ENCODE measurements at regions not wholly inside any gene's neighbourhood (a gene's known extent, or its start where the extent isn't known, plus 50 kb on each side); places are given as distances from the start of the nearest gene placed in this dataset.
A peak's percentile ranks its signal among the peaks of the same experiment; 100 is the strongest.
"Not testable (repeated sequence)": the region's sequence is repeated elsewhere in the genome, so short reads cannot be mapped to it uniquely, and the experiment has no call there.

DNA sequence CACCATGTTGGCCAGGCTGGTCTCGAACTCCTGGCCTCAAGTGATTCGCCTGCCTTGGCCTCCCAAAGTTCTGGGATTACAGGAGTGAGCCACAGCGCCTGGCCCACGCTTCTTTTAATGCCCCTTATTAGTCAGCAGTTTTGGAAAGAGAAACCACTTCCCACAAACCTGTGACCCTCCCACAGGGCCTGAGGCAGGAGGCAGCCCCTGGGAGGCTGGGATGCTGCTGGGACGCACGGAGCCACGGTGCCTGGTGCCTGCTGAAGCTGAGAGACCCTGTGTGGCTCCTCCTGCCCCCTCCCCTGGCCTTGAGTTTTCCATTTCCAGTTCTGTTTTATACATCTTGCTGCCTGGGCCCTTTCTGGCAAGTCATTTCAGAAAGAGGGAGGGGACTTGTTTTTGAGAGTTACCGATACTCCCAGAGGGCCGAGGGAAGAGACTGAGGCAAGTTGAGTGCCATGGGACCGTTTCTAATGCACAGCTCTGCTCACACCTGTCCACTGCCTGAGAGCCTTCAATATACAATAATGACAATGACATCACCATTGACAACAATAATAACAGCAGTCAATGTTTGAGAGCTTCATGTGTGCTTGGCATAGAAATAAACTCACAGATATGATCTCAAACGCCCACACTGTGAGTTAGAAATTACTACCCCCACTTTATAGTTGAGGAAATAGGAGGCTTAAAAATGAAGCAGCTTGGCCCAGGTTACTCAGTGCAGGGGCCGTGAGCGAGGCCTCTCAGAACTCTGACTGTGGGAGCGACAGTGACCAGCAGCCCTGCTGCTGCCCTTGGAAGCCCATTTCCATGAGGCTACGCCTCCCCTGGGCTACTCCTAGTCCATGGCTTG lies 78.1 kb upstream of the YWHAQ start:
- DNase-seq, result no peak

DNA sequence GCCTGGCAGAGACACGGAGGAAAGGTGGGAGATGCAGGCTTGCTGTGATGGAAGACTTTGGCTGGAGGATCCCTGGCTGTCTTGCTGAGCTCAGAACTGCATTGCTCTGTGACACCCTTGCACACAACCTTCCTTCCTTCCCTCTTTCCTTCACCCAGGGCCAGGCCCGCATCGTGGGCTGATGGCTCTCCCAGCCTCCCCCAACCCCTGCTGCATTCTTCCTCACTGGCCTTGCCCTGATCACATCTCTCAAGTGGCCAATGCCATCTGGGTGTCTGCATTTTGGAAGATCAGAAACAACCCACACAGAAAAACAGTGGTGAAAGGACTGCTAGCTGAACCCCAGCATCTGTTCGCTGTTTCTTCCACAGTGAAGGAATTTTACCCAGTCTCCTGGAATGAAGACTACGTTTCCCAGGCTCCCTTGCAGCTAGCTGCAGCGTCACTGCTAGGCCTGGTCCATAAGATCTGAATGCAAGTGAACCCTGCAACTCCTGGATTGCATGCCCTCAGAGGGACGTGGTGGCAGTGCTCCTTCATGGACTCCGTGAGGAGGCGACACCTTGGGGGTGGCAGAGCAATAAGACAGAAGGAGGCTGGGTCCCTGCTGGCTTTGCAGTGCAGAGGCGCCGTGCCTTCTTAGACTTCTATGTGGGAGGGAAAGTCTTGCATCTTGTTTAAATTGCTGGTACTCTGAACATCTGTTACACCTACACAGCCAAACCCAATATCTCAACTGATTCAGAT lies 78.9 kb upstream of the YWHAQ start:
- no peak for DNase-seq

DNA sequence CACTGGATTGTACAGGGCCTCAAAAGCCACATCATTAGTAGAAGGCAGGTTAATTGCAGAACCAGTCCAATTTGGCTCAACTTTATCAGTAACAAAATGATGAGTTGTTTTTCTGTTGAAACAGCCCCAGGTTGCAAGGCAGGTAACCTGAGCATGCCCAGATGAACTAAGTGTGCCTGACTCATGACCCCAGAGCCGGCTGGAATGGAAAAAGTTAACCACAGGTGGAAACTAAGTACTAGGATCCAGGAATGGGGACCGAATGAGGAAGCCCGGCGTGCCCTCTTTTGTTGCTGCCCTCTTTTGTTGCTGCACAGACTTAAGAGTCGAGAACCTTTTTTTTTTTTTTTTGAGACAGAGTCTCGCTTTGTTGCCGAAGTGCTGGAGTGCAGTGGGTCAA lies 79.5 kb upstream of the YWHAQ start:
- no peak for DNase-seq

DNA sequence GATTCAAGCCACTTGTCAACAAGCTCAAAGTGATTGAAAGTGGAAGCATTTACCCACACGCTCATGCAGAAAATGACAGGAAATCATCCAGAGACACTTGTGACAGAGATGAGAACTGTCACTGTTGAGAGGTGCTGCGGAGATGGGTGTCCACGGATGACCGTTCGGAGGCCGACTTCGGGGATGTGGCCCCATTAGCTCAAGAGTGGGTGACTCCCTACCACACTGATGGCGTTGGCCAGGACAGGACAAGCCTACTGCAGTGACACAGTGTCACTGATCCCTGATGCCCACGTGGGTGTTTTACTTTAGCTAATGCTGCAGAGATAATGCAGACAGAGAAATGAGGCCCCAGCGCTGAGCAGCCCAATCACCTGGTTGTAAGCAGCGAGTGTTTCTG lies 81.5 kb upstream of the YWHAQ start:
- peak; percentile 32 for DNase-seq

DNA sequence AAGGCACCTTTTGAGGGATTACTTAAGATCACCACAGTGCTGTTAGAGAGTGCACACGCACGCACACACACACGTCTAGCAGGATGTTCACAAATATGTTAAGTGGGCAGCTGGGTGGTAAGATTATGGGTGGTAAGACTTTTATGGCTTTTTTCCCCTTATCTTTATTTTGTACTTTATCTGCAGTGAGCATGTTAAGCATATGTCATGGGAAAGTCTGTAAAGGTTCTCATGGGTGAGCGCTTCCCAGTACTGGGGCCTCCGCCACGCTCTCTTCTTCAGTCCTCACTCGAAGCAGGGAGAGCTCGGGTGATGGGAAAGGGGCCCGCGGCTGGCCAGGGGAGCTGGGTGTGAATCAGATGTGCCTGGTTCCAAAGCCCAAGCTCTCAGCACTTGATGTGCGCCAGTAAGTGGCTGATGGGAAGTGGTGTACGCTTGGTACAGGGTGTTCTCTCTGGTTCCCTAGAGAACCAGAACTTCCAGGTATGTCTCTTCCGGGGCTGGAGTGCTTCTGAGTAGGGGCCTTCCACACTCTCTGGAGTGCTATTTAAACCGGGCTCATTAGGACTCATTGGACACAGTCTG lies 83.9 kb upstream of the YWHAQ start:
- no peak for DNase-seq

DNA sequence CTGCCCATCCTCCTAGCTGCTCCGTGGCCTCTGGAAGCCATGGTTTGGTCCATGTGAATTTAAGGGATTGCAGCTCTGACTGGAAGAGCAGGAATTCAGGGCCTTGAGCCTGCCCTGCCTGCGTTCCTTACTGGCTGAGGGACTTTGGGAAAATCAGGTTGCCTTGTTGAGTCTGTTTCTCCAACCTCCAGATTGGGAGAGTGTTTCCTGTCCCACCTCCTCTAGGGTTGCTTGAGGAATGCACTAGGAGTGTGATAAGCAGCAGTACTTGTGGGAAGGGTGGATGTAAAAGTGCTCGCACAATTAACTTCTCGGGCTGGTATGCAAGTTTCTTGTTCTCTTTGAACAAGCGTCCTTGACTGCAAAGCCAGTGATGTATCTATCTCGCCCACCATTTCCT lies 84.4 kb upstream of the YWHAQ start:
- no peak for DNase-seq

DNA sequence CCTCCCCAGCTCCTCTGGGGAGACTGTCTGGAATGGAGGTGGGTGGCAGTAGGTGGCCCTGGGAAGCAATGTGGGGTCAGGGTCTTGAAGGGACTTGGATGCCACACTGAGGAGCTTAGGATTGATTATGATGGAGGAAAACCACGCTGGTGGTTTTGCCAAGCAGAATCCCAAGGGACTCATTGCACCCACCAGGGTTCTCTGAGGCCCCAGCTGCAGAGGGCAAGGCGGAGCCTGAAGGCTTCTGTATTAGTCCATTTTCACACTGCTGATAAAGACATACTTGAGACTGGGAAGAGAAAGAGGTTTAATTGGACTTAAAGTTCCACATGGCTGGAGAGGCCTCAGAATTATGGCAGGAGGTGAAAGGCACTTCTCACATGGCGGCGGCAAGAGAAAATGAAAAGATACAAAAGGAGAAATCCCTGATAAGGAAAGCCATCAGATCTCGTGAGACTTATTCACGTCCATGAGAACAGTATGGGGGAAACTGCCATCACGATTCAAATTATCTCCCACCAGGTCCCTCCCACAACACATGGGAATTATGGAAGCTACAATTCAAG lies 87.2 kb upstream of the YWHAQ start:
- no peak for DNase-seq

DNA sequence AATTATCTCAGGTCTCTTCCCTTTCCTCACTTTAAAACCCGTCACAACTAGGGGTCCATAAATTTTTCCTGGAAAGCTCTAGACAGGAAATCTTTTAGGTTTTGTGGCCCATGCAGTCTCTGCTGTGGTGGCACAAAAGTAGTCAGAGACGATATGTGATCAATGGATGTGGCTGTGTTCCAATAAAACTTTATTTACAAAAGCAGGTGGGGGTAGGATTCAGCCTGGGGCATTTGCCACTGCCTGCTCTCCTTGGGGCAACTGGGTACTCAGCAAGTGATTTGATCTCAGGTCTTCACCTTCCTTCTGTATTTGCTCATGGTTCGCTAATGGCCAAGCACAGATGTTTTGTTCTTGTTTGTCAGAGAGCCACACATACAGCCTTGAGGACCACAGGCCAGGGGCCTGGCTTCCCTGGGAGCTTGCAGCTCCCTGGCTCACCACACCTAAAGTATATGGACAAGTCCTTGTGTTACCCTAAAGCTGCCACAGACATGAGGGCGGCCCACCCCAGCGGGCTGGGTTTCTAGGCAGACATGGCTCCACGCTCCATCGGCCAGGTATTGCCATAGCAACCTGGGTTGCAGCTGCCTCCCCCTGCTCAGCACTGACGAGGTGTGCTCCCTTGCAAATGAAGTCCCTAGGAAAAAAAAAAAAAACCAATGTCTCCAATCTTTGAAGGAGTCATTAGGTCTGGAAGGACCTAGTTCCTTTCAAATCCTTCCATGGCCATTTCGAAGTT lies 89.7 kb upstream of the YWHAQ start:
- DNase-seq, result no peak

DNA sequence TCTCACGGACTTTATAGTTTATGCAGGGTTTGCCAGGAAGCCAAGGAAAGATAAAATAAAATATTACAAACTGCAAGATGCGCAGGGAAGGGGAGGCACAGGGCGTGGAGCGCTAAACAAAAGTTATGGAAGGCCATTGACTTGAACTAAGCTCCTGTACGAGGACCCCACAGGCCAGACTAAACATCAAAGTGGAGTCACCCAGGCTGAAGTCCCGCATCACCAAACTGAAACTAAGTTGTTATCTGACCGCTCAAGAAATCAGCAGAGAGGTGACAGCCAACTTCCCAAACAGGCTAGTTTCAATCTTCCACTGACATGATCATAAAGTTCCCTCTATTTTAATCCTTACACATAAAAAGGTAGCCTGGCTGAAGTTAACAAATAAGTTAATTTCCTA lies 90.5 kb upstream of the YWHAQ start:
- no peak for DNase-seq

DNA sequence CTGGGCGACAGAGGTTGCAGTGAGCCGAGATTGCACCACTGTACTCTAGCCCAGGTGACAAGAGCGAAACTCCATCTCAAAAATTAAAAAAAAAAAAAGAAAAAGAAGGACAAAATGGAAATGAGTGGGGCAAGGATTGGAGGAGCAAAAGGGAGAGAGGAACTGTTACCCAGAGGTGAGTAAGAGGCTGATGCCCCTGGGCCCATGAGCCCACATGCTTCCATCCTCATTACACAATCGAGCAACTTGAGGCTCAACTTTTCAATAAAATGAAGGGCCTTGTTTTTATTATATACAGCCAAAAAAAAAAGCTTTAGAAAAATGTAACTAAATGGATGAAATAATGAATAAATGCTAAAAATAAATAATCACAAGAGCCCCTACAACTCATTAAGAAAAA lies 91.7 kb upstream of the YWHAQ start:
- DNase-seq, result no peak

DNA sequence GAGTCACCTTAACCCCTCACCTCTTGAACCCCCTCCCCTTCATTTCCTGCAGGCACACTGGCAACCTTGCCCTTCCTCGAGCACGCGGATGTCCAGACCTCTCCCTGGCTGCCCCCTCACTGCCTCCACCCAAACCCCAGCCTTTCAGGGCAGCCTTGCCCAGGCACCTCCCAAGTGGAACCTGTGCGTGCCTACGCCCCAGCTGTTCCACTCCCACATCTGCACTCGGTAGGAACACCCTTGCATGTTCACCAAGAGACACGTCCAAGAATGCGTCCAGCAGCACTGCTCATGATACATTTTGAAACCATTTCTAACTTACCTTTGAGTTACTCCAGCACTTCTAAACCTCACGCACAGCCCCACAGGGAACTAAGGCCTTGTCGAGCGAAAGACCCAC lies 93.8 kb upstream of the YWHAQ start:
- no peak for DNase-seq

DNA sequence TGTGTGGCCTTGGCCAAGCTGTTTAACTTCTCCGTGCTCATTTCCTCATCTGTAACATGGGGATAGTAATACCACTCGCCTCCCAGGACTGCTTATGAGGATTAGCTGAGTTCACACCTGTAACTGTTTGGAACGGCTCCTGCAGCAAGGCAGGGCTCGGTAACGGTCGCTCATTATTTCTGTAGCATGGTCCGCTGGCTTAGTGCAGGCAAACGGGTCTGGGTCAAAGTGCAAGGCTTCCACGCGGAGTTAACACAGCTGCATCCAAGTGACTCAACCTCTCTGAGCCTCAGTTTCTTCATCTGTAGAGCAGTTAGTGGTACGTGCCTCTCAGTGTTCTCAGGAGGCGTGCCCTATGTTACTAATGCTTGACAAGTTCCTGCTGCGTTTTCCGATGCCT lies 94.3 kb upstream of the YWHAQ start:
- DNase-seq, result no peak

DNA sequence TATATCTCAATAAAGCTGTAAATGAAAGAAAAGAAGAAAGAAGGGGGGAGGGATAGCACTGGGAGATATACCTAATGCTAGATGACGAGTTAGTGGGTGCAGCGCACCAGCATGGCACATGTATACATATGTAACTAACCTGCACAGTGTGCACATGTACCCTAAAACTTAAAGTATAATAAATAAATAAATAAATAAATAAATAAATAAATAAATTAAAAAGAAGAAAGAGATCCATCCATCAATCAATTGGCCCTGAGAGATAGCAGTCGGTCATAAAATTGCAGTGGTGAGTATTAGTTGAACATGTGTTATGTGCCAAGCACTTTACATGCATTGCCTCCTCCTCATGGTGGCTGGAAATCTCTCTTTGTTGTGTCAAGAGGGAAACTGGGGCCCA lies 95.2 kb upstream of the YWHAQ start:
- not testable (repeated sequence) for DNase-seq

DNA sequence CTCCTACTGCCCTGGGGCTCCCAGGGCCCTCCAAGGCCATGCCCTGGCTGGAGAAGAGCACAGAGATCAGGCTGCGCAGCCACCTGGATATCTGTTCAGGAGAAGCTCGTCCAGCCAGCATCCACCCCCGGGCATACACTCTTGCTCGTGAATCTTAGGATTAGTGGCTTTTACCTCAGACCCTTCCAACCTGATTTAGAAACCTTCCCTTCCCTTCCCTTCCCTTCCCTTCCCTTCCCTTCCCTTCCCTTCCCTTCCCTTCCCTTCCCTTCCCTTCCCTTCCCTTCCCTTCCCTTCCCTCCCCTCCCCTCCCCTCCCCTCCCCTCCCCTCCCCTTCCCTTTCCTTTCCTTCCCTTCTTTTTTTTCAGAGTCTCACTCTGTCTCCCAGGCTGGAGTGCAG lies 99.7 kb upstream of the YWHAQ start:
- DNase-seq, result not testable (repeated sequence)

DNA sequence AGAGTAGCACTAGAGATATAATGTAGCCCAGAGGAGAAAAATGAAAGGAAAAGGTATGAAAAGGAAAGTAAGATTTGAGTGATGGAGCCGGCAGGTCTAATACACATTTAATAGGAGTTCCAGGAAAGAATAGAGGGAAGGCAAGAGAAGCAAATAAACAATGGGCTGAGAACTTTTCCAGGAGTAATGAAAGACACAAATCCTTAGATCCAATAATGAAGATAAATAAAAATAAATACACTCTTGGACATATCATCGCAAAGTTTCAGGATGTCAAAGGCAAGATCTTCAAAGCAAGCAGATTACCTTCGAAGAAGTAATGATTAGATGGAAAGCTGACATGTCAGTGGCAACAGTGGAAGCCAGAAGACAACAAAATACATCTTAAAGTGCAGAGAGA lies 102.0 kb upstream of the YWHAQ start:
- DNase-seq, result no peak

DNA sequence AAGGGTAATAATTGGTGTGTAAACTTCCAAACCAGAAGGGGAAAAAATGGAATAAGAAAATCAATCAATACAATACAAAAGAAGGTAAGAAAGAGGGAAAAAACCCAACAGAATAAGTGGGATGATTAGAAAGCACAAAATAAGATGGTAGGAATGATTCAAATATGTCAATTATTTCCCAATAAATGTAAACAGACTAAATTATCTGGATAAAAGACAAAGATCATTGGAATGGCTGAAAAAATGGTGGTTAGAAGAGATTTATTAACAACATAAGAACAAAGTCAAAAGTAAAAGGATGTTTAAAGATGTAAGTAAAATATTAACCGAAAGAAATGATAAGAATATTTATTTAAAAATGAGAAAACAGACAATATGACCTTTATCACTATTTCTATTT lies 103.5 kb upstream of the YWHAQ start:
- no peak for DNase-seq

DNA sequence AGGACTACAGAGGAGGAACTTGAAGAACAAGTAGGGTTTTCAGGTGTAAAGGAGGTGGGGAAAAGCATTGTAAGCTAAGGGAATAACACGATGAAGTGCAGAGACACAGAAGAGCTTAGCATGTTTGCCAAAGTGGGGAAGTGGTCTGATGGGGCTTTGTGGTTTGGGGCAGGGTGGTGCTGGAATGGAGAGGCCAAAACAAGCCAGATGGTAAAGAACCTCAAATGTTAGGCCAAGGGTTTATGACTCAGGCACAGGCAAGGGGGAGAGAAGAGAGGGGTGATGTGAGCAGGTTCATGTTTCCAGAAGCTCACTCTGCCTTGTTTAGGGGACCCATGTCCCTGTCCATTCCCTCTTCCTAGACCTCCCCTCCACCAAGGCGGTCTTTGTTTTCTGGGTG lies 104.5 kb upstream of the YWHAQ start:
- DNase-seq, result peak; percentile 15

DNA sequence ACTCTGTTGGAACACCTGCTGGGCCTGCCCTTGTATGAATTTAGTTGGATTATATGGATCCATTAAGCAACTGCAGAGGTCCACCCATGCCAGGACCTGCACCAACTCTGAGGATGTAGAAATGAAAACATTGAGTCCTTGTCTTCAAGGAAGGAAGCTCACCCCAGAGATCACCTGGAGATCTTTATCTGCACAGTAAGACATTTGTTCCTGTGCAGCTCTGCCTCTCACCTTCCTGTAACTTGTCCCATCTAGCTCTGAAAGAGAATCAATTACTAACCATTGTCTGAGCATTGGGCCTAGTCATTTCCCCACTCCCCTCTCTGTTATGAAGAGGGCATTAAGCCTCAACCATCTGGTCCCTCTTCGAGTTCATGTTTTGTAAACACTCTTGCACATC lies 105.2 kb upstream of the YWHAQ start:
- DNase-seq, result peak; percentile 41

DNA sequence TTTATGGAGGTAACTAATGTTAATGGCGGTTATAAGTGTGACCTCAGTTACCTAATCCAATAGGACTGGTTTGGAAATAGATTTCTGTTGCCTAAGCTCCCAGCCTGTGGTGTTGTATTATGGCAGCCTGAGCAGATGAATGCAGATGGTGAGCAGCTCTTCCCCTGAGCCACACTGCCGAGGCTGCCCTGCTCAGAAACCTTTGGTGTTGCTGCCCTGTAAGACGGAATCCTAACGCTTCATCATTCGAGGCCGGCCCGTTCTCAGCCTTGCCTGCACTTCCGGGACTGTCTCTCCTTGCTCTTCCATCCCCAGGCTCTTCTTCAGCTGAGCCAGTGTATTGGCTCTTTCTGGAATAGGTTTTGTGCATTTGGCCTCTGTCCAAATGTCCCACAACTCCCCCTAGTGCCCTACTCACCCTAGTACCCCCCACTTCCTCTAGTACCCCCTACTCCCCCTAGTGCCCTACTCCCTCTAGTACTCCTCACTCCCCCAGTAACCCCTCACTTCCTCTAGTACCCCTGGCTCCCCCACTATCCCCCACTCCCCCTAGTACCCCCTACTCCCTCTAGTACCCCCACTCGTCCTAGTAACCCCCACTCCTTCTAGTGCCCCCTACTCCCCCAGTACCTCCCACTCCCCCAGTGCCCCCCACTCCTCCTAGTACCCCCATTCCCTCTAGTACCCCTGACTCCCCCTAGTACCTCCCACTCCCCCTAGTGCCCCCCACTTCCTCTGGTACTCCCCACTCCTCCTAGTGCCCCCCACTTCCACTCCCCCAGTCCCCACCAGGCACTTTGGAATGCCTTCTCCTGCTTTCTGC lies 106.0 kb upstream of the TAF1B start:
- DNase-seq, result peak; percentile 31

DNA sequence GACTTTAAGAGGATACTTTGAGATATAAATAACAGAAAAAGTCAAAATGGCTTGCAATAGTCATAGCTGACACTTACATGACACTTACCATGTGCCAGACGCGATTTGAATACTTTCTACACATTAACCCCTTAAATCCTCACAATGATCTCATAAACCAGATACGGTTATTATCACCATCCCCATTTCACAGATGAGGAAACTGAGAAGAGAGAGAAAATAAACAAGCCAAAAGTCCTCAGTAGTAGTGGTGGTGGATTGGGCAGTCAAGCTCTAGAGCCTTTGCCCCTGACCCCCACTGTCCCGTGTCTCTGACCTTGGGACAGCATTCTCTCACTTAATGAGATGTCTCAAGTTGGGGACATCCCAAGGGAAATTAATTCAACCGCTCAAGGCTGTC lies 105.2 kb upstream of the TAF1B start:
- DNase-seq, result no peak

DNA sequence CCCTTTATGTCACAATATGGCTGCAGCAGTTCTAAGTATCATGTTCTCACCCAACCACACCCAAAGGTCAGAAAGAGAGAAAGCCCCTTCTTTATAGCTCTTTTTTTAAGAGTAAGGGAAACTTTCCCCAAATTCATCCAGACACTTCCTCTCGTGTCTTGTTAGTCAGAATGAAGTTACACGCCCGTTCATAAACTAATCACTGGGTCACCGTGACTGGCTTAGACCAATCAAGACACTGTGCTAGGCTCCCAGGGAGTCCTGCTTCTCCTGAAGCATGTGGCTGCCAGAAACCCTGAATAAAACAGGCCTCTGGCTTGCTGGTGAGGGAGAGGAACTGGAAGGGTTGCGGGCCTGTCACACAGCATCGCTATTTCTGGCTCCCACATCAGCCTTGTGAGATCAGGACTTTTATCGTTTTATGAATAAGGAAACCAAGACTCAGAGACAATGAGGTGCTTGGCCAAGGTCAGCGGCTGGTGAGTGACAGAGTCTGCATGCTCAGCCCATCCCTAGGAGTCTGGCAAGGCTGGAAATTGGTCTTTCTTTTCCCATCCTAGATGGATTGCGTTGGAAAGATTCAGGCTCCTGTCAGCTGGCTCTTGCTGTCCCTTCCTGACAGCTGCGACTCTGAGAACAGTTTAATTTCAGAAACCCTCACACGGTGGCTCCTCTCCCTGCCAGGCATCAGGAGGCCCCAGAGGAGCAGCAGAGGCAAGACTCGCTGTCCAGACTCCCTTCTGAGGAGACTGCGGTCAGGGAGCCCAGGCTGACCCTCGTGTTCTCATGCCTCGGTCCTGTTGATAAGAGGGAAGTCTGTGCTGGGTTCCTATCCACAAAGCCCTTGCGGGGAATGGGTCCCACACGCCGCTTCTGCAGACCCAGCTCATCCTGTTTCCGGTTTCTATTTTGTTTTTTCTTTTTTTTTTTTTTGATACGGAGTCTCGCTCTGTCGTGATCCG lies 104.5 kb upstream of the TAF1B start:
- peak; percentile 30 for DNase-seq

Data from CD4-positive, alpha-beta T cell treated with Interleukin-10 for 1 hour (primary cell).